TTC549 (cell line): ENCODE measurements at regions not wholly inside any gene's neighbourhood (a gene's known extent, or its start where the extent isn't known, plus 50 kb on each side); places are given as distances from the start of the nearest gene placed in this dataset.

Experiments
- FAIRE-seq: peaks from 2 replicates; lab custom pipeline; 2012; peaks lifted over from hg19 to GRCh38; lab: Jason Lieb, UNC

DNA sequence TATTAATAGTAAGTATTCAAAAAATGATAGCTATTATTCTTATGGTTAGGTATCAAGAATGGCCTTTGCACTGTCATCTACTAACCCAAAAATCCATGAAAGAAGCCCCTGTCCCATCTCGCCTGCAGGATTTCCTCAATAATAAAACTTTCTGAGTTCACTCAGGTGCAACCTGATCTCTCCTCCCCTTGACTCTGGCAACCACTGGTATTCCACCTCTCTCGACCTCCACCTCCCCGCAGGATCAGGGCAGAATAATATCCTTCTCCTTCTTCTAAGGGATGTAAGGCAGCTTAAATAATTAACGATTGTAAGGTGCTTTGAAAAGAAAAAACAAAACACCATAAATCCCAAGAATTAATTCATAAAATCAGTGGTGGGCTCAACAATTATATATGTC is 359.3 kb downstream of the PLPP3 start:
- FAIRE-seq: no peak

DNA sequence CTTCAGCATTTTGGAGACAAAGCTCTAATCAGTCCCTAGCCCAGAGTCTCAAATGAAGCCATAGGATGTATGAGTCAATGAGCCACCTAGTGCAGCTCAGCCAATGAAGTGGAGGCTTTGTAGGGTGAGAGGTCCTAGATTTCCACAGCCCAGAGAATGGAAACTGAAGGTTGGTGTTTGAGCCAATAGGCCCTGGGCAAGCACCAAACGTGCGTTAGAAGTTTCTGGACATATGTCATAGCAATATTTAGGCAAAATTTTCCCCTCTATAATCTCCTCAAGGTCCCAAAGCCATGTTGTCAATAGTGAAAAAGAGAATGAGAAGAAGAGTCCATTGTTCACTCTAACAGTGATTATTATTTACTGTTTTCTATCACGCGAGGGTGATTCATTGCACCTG is 361.3 kb downstream of the PLPP3 start:
- FAIRE-seq: no peak

DNA sequence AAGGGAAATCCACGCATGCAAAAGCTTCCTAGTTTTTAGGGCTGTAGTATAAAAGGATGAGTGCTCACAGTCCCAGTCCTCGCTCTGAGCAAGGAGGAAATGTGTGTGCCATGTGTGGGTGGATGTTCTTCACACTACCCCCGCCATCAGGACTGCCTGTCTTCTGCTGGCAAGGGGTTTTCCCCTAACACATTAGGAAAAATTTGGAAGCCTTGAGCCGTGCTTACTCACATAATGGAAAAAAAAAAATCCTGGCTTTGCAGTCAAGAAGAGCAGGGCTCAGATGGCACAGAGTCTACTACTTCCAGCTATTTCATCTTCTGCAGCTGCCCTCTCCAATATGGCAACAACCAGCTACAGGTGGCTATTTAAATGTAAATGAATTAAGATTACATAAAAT is 363.1 kb downstream of the PLPP3 start:
- FAIRE-seq: no peak

DNA sequence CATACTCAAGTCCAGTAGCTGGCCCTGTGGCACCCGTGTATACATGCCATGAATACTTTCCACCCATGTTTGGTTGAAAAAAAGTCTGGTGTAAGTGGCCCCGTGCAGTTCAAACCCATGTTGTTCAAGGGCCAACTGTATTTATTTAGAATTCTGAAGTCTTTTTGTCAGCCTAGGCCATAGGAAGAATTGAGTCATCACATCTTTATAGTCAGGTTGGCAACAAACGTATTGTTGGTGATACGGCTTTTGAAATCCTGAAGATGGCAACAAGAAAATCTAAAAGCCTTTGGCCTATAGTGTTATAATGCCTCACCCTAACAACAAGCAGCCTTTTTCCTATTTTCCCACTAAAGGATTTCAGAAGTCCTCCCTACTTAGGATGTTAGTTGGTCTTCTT is 363.6 kb downstream of the PLPP3 start:
- FAIRE-seq: no peak

DNA sequence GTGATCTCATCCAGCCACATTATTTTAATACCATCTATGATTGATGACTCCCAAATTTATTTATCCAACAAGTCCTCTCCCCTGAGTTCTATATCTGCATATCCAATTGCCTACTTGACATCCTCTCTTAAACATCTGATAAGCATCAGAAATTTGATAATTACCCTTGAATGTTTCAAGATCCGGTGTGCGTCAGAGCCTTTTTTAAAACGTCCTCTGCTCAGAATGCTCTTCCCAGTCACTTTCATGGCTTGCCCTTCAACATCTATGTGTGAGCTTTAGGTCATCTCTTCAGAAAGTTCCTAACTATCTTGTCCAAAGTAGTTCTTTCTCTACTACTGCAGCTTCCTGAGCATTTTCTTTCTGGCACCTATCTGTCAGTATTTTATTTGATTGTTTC is 364.3 kb downstream of the PLPP3 start:
- FAIRE-seq: no peak

DNA sequence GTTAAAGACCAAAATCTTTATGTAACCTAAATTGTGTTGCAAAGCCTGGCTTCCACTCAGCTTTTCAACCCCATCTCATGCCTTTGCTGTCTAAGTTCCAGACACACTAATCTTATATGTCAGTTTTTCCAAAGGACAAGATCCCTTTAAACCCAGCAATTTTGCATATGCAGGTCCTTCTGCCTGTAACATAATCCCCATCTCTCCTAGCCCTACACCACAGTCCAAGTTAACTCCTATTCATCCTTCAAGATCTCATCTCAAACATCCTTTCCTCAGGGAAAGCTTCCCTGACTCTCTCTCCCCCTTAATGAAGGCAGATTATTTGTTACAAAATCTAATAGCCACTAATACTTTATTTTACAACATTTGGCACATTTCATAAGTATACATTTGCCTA is 366.3 kb downstream of the PLPP3 start:
- no peak for FAIRE-seq

DNA sequence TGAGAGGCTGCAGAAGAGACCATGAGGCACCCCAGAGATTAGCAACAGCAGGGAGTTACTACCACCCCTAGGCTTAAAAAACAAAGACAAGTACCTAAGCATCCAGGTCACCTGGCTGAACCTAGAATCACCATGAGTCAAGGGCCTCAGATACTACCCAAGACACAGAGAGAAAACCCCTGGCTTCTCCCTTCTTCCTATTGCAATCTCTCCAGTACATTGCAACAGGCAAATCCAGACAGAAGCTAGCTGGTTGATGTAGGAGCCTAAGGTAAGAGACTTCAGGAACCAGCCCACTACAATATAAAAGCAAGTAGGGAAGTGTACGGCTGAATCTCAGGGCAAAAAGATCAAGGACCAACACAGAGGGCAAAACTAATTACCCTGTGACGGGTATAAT is 367.2 kb downstream of the PLPP3 start:
- no peak for FAIRE-seq

DNA sequence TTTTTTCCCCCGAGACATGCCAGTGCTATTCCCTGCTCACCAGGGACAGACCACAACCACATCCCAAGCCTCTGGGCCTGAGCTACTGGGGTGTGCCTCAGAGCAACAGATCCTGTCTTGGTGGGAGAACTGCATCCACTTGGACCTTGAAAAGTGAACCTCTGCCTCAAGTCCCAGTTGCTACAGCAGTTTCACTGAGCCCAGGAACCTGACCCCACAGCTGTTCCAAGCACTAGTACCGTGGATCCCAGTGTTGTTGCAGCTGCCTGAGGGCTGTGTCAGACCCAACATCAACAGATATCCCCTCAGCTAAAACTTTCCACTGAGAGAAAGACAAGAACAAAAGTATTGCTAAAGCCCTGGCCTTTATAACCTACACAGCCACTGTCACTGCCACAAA is 373.0 kb downstream of the PLPP3 start:
- FAIRE-seq: no peak

DNA sequence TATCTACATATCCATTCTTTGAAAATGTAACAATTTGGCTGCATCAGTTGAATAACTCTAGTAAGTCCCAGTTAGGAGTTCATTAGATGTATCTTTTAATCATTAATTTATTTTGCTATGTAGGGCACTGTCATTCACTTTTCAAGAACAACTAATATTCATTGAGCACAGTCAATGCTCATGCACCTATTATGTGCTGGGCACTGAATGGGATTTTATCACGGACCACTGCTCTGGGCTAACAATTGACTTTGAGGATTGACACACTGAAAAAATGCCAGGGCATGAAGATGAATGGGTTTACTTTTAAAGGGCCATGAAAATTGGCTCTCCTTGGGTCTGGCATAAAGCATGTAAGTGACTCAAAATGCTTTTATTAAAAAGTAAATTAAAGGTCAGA is 375.2 kb downstream of the PLPP3 start:
- FAIRE-seq: no peak

DNA sequence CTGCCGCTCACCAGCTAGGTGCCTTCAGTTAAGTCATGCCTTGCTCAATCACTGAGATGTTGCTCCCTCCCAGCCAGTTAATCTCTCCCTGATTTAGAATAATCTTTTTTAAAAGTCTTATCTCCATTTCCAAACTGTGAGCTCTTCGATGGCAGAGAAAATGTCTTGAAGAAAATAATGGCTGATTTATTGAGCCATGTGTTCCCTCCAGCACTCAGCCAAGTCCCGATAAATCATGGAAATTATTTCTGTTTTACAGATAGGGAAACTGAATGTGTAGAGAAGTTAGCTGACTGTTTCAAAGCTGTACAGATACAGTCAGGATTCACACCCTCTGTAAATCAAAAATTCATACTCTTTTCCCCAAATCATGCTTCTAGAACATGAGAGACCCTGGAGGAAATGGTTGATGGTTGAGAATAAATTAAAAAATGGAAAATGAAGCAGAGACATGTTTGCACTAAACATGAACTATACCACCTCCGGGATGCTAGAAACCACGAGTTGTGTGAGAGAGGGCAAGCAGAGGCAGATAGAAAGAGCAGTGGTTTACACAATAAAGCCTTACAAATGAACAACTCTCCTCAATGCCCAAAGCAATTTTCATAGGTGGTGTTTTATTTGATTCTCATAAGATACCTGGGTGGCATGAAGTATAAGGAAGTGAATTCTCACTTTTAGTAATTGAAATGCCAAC is 376.4 kb downstream of the PLPP3 start:
- FAIRE-seq: no peak

DNA sequence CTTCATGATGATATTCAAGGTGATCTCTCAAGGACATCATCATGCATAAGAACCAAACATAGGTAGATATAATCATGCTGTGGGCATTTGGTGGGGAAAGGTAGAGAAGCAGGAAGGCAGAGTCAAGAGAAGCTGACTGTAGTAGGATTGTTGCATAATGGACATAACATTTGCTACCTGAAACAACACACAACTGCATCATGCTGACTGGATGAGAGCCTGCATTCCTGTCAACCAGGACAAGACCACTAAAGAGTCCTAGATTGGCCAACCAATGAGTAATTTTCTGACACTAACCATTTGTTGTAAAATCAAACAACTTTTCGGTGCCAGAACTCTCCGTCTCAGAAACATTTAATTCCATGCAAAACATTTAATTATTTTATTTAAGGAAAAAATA is 377.2 kb downstream of the PLPP3 start:
- no peak for FAIRE-seq

DNA sequence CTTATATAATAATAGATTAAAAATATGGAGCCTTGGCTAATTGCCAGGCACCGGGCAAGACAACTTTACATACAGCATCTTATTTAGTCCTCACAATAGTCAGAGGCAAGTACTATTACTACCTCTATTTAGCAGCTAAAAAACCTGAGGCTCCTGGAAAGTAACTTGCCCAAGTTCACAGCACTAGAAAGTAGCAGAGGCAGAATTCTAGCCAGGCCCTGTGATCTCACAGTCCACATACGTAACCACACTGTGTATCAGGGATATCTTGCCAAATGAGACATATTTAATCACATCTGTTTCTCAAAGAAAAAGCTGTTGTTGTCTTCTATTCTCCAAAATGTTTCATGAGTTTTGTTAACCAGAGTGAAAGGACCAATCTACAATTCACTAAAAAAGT is 378.5 kb downstream of the PLPP3 start:
- no peak for FAIRE-seq

DNA sequence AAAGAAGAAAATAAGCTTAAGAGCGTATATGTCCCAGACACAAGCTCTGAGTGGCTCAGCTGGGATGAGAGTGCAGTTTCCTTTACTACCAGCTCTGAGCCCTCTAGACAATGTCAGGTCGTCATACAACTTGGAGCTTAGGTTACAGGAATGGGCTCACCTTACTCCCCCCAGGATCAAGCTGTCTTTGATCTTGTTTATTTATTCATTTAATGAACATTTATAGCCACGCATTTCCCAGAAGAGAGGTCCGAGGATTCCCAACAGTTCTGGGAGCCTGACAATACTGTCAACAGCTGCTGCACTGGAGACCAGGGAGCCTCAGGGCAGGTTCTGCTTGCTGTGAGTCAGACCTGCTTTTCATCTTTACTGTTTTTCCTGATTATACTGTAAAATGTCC is 378.9 kb downstream of the PLPP3 start:
- no peak for FAIRE-seq

DNA sequence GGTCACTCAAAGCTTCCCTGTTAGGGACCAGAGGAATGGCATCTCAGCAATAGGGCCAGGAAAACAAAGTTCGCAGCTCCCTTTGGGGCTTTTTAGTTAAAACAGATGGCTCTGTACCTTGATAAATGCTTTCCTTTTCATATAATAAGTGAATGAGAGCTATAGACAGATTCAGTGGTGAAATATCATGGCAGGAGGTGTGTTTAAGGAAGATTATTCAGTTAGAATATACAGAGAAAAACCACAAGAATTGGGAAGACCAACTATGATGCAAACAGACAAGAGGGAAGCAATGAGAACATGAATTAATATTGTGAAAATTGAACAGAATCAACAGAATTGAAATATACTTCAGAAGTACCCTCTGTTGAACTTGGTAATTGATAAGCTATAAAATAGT is 379.4 kb downstream of the PLPP3 start:
- FAIRE-seq: no peak

DNA sequence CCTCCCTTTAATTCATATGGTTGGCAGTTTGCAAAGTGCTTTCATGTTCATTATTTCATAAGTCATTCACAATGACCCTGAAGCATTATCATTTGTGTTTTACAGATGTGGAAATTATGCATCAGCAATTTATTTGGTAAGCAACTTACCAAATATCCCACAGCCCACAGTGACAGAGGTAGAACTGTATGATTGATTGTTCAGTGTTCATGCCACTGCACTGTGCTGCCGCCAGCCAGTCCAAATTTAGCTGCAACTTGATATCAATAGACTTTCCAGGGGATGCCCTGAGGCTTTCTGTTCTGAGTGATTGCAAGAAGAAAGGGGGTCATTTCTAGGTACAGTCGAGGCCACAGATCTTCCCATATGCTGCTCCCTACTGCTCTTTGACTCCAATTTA is 380.3 kb downstream of the PLPP3 start:
- no peak for FAIRE-seq

DNA sequence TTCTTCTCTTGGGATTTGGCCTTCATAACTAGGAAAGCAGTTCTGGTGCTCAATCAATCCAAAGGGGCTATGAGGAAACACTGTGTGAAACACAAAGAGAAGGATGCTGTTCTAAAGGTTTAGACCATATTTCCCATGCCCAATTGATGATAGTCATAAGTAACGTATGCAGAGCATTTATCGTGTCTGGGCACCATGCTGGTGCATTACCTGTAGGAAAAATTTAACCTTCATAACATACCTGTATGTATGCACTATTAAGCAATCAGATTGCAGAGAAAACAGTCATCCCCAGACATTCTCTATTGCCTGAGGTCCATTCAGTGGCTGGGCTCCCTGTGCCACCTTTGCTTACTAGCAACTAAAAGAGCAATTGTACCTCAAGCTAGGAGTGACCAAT is 381.4 kb downstream of the PLPP3 start:
- no peak for FAIRE-seq

DNA sequence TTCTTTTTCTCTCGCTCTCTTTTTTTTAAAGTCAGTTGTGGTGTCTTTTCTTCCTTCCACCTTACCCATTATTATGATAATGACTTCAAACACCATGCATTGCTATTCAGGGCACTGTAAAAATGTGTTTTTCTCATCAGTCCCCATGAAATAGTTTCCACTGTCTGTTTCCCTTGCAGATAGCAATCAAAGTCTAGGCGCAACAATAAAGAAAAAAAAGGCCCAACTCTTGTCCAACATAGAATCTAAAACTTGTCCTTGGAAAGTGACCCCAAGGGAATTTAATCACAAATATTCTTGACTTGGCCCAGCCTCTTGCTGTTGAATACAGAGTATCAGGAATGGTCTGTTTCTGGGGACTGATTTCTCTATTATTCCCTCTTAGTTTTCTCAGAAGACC is 382.5 kb downstream of the PLPP3 start:
- FAIRE-seq: no peak

DNA sequence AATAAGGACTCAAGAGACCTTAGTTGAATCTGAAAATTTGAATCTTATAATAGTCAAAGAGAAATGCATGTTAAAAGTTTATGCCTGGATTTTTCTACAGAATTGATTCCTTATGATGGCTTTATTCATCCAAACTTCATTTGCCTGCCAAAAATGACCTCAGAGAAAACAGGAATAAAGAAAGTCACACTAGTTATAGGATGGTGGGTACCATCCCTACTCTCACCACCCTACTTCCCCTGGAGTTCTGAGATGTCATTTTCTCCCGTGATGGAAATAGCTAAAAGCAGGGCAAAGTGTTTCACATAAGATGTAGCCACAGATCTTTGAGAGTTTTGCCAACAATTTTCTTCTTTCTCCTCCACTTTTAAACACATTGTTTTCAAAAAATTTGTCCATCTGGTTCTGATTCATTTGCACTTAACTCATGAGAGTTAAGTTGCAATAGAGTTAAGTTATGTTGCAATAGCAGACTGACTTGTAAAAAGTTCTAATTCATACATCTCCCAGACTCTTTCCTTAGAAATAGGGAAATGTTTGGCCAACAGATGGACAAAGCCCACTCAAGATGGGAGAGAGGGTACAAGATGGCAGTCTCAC is 384.6 kb downstream of the PLPP3 start:
- FAIRE-seq: no peak

DNA sequence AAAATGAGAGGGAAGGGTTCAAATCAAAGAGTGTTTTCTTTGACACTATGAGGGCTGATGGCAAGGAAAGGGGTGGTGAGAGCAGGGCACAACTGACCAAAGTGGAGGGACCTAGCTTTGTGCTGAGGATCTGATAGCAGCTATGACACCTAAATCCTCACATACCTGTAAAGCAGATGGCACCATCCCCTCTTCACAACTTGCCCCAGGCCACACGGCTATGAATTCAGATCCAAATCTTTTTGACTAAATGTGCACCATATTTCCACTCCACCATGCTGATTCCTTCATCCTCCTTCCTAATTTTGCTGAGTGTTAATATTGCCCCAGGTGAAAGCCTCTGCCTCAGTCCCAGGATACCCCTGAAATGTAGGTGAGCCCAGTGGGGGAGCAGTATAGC is 385.7 kb downstream of the PLPP3 start:
- no peak for FAIRE-seq

DNA sequence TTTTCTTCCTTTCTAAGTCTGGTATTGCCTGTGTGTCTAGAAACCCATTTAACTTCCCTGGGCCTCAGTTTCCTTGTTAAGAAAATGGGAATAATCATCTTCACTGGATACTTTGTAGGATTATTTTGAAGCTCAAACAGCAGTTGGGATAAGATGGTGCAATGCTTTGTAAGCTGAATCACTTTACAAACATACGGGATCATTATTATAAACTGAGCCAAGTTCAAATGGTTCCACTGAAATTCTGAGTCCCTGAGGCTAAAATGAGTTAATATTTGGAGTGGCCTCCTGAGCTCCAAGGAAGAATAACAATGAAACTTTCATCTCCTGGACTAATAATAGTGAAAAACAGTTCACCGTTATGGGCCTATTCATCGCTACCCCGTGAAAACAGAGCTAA is 388.0 kb downstream of the PLPP3 start:
- no peak for FAIRE-seq

DNA sequence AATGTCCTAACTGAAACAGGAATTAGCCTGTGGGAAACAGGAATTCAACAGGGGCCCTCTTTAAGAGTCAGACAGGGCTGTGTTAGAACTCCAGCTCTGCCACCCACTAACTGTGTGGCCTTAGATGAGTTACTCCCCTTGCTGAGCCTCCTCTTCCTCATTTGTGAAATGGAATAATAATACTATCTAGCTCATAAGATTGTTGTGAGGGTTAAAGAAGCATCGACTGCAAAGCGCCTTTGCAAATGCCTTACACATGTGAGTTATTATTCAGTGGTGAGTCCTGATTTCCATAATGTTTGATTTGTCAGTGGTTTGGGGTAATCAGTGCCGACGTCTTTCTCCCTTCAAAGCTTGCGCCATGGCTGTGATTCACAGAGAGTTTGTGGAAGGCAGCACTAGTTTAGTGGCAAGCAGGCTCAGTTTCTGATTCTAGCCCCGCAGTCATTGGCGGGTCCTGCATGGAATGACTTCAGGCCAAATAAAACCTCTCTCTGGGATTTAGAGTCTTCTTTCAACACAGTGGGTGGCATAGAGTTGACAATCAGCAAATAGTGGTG is 388.5 kb downstream of the PLPP3 start:
- FAIRE-seq: no peak

DNA sequence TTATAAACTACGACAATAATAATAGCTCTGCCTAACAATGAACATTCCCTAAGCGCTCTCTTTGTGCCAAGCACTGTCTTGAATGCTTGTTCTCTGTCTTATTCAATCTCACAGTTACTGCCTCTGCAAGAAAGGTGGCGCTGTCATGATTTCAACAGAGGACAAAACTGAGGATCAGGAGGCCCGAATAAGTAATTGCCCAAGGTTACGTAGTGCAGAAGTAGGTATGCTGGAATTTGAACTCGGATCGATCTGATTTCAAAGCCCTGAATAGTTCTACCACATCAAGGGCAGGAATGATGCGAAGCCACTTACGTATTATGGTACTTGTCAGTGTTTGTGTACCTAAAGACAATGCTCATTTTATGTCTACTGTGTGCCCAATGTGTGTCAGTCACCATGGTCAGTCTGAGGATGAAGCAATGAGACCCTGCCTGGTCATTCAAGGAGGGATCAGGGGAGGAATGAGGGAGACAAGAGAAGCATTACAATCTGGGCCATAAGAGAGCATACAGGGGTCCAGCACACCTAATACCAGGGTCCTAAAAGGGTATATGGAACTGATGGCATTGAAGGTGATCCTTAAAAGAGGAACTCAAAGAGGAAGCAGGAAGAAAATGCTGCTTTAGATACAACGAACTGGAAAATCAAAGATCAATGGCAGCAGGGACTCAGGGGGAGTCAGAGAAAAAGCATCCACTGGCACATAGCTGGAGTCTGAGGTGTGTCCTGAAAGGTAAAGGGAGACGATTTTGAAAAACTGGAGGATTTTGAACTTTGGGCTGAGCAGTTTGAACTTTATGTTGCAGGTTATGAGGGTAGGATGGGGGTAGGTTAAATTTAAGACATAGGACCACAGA is 389.2 kb downstream of the PLPP3 start:
- FAIRE-seq: no peak

DNA sequence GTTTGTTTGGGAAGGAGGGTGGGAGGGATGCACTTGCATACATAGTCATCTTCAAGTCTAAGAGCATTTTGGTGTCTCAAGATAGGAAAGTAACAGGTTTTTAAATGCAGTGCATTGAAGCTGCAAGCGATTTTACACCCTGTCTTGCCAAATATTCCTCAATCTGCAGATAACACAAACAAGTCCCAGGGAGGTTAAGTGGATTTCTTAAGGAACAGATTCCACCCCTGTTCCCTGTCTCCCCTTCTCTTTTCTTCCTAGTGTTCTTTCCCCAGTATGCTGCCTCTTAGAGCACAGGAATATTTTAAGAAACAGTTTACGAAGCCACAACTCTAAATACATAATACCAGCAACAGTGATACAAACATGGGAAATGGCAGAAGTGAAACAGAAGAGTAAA is 389.9 kb downstream of the PLPP3 start:
- FAIRE-seq: no peak
